ENCODE measurements at regions not wholly inside any gene's neighbourhood (a gene's known extent, or its start where the extent isn't known, plus 50 kb on each side); places are given as distances from the start of the nearest gene placed in this dataset.

GRCh38 chr7:136186281-136186680 is 209.1 kb upstream of the MTPN start:
- no peak overlapping the region for H4K91ac ChIP-seq (ENCODE audit: insufficient read depth, low read depth, low read length)
- dilution Hi-C loops (cut with HindIII; ENCODE audit: low sequenced_read_pairs, unreplicated experiment), result no loop called here
- CTCF ChIA-PET, result no interaction called here

More at GRCh38 chr7:136186281-136186680, 209.1 kb upstream of the MTPN start:
- H3K27me3 ChIP-seq (ENCODE audit: control insufficient read depth, insufficient read depth, low read length), result no peaks in the 10 kb centered on the region
- ATAC-seq (ENCODE audit: low read depth), result no peak
- no peak overlapping the region for H2BK20ac ChIP-seq (ENCODE audit: low read depth, low read length)
- WGBS, 2 experiments (ENCODE audit: extremely low coverage in 2 of 2, insufficient read length in 1 of 2), result no CpG with 5 or more reads among the region's 6 CpGs
- no peaks in the 10 kb centered on the region for H3K36me3 ChIP-seq (ENCODE audit: control insufficient read depth, insufficient read depth, low read length)
- in situ Hi-C loops (cut with MboI; ENCODE audit: low sequenced_read_pairs) (no loop called here), intact Hi-C loops (cut with micrococcal nuclease) (no loop called here)
- no TSS peak for BruUV-seq (replicated peaks)
- H3K9ac ChIP-seq (ENCODE audit: low read depth, low read length), result no peak overlapping the region
- H2BK15ac ChIP-seq (ENCODE audit: low read depth, low read length), result no peak overlapping the region
- no peak overlapping the region for H2AK5ac ChIP-seq (ENCODE audit: low read depth, low read length)
- no peak overlapping the region for H2BK120ac ChIP-seq (ENCODE audit: low read depth, low read length)
- no peak overlapping the region for H2BK5ac ChIP-seq (ENCODE audit: low read depth, low read length, poor library complexity, severe bottlenecking)
- no peaks in the 10 kb centered on the region for H3K79me1 ChIP-seq (ENCODE audit: low read depth in 1 of 2, low read length in 2 of 2)
- H4K5ac ChIP-seq (ENCODE audit: low read depth, low read length), result no peak overlapping the region
- no peak overlapping the region for H4K8ac ChIP-seq (ENCODE audit: low read depth in 2 of 2, low read length in 2 of 2)
- POLR2A ChIA-PET (ENCODE audit: unreplicated experiment), result no interaction called here
- no peak overlapping the region for H2AFZ ChIP-seq (replicated peaks; ENCODE audit: low read length, poor library complexity)
- H4K20me1 ChIP-seq (ENCODE audit: insufficient read depth, low read length), result no peaks in the 10 kb centered on the region
- no peaks in the 10 kb centered on the region for H3K4me1 ChIP-seq (ENCODE audit: control insufficient read depth, insufficient read depth, low read length)
- no peak overlapping the region for H3K23ac ChIP-seq (ENCODE audit: low read depth, low read length)
- H3K18ac ChIP-seq (ENCODE audit: low read depth, low read length), result no peak overlapping the region
- no peaks in the 10 kb centered on the region for H3K9me1 ChIP-seq (ENCODE audit: insufficient read depth, low read length)
- H3K14ac ChIP-seq (replicated peaks; ENCODE audit: low read depth, low read length), result no peak overlapping the region
- TF ChIP-seq CHD1 (IDR thresholded peaks at IDR 0.05; ENCODE audit: low read depth, low read length), result no peak
- H2AK9ac ChIP-seq (replicated peaks; ENCODE audit: low read depth, low read length, poor library complexity), result no peak overlapping the region
- H3K9me3 ChIP-seq (ENCODE audit: control insufficient read depth, insufficient read depth, low read length), result no peaks in the 10 kb centered on the region
- H3K27ac ChIP-seq (ENCODE audit: insufficient read depth, low read length), result no peak overlapping the region
- H3K4me3 ChIP-seq (ENCODE audit: insufficient read depth, low read depth, low read length), result no peak overlapping the region
- H3K4ac ChIP-seq (ENCODE audit: low read depth, low read length), result no peak overlapping the region
- H3K4me2 ChIP-seq (ENCODE audit: low read depth, low read length), result no peak overlapping the region
- no peak for DNase-seq
- no peak overlapping the region for H3K56ac ChIP-seq (ENCODE audit: extremely low read depth, insufficient read depth, low read length)
